Neural cell (in vitro differentiated cells): ENCODE measurements at regions not wholly inside any gene's neighbourhood (a gene's known extent, or its start where the extent isn't known, plus 50 kb on each side); places are given as distances from the start of the nearest gene placed in this dataset.

Experiments used
- H2AFZ ChIP-seq: fragments of 200-600, 300-800 bp; sonication (generic), shearing (Covaris generic); 2 replicates; pipeline ENCODE4 v1.6.0; 2014; ENCODE audit warnings: low read depth, mild to moderate bottlenecking, antibody characterized with exemption, low read length, moderate library complexity
- H3F3A ChIP-seq: fragments of 200-600 bp; shearing (Covaris generic); 2 replicates; pipeline ENCODE4 v1.6.1; 2016; ENCODE audit warnings: mild to moderate bottlenecking, moderate library complexity, mixed read lengths, antibody characterized with exemption, low read length; ENCODE audit not compliant: insufficient read depth, poor library complexity, severe bottlenecking
- H3K27ac ChIP-seq: fragments of 200-600, 300-800 bp; sonication (generic), shearing (Covaris generic); 2 replicates; pipeline ENCODE4 v1.5.1; 2014; ENCODE audit warnings: mild to moderate bottlenecking, low read length, moderate library complexity
- H3K27me3 ChIP-seq: fragments of 300-800, 200-600 bp; sonication (generic), shearing (Covaris generic); 2 replicates; pipeline ENCODE4 v1.6.0; 2014; ENCODE audit warnings: mild to moderate bottlenecking, low read depth, low read length, moderate library complexity; ENCODE audit not compliant: insufficient read depth
- H3K36me3 ChIP-seq: fragments of 300-800, 200-600 bp; sonication (generic), shearing (Covaris generic); 2 replicates; pipeline ENCODE4 v1.5.1; 2014; ENCODE audit warnings: mild to moderate bottlenecking, antibody characterized with exemption, low read length, moderate library complexity; ENCODE audit not compliant: insufficient read depth
- H3K4me2 ChIP-seq: fragments of 300-800, 200-600 bp; sonication (generic), shearing (Covaris generic); 2 replicates; pipeline ENCODE4 v1.6.0; 2014; ENCODE audit warnings: mild to moderate bottlenecking, low read length
- H3K4me3 ChIP-seq: fragments of 300-800, 200-600 bp; sonication (generic), shearing (Covaris generic); 2 replicates; pipeline ENCODE4 v1.5.1; 2014; ENCODE audit warnings: mild to moderate bottlenecking, low read length, moderate library complexity
- H3K79me2 ChIP-seq: fragments of 200-600 bp; shearing (Covaris generic); replicated peaks from 2 replicates; pipeline ENCODE4 v1.6.0; 2014; ENCODE audit warnings: mild to moderate bottlenecking, low read length, moderate library complexity; ENCODE audit not compliant: insufficient read depth
- H3K9ac ChIP-seq: fragments of 300-800, 200-600 bp; sonication (generic), shearing (Covaris generic); 2 replicates; pipeline ENCODE4 v1.6.1; 2016; ENCODE audit warnings: mild to moderate bottlenecking, low read length, mixed read lengths
- H3K9me2 ChIP-seq: fragments of 200-600 bp; shearing (Covaris generic); 2 replicates; pipeline ENCODE4 v1.6.1; 2016; ENCODE audit warnings: mild to moderate bottlenecking, low read length, mixed read lengths; ENCODE audit not compliant: insufficient read depth
- H3K9me3 ChIP-seq: fragments of 200-600, 300-800 bp; sonication (generic), shearing (Covaris generic); 2 replicates; pipeline ENCODE4 v1.6.1; 2016; ENCODE audit warnings: mild to moderate bottlenecking, mixed run types, low read length, moderate library complexity, mixed read lengths
- H4K20me1 ChIP-seq: fragments of 200-600 bp; shearing (Covaris generic); 2 replicates; pipeline ENCODE4 v1.6.1; 2016; ENCODE audit warnings: mild to moderate bottlenecking, mixed run types; ENCODE audit not compliant: insufficient read depth
- EP300 ChIP-seq: fragments of 450-650 bp; conservative IDR thresholded peaks from 2 replicates; pipeline ENCODE4 v1.6.1; 2014; ENCODE audit warnings: antibody characterized with exemption, mild to moderate bottlenecking, moderate library complexity; ENCODE audit not compliant: poor library complexity, severe bottlenecking
- EZH2 ChIP-seq: fragments of 200-600, 300-800 bp; shearing (Covaris generic), sonication (generic); IDR thresholded peaks from 2 replicates; pipeline ENCODE4 v1.6.1; 2014; ENCODE audit warnings: antibody characterized with exemption, low read length, borderline replicate concordance, mild to moderate bottlenecking; ENCODE audit not compliant: insufficient read depth, poor library complexity, severe bottlenecking
- MXI1 ChIP-seq: fragments of 450-650 bp; conservative IDR thresholded peaks from 2 replicates; pipeline ENCODE4 v1.6.1; 2014; ENCODE audit warnings: antibody characterized with exemption, mild to moderate bottlenecking; ENCODE audit not compliant: poor library complexity, severe bottlenecking
- POLR2AphosphoS5 ChIP-seq: IDR thresholded peaks from 2 replicates; pipeline ENCODE4 v1.6.1; 2012
- RAD21 ChIP-seq: fragments of 450-650 bp; conservative IDR thresholded peaks from 2 replicates; pipeline ENCODE4 v1.6.1; 2014; ENCODE audit warnings: antibody characterized with exemption, mild to moderate bottlenecking, moderate library complexity
- SMC3 ChIP-seq: fragments of 450-650 bp; conservative IDR thresholded peaks from 2 replicates; pipeline ENCODE4 v1.6.1; 2014; ENCODE audit warnings: antibody characterized with exemption, mild to moderate bottlenecking, moderate library complexity; ENCODE audit not compliant: poor library complexity
- TAF1 ChIP-seq: IDR thresholded peaks from 2 replicates; pipeline ENCODE4 v1.6.1; 2012; ENCODE audit warnings: low read depth
- TF ChIP-seq, protein P1 (sequence below): fragments of 450-650 bp; IDR thresholded peaks from 2 replicates; pipeline ENCODE4 v1.5.1; 2014; ENCODE audit warnings: antibody characterized with exemption, mild to moderate bottlenecking, moderate library complexity; ENCODE audit not compliant: poor library complexity, severe bottlenecking
- TF ChIP-seq, protein P2 (sequence below): IDR thresholded peaks from 2 replicates; pipeline ENCODE4 v1.6.1; 2012; ENCODE audit warnings: borderline replicate concordance

DNA sequence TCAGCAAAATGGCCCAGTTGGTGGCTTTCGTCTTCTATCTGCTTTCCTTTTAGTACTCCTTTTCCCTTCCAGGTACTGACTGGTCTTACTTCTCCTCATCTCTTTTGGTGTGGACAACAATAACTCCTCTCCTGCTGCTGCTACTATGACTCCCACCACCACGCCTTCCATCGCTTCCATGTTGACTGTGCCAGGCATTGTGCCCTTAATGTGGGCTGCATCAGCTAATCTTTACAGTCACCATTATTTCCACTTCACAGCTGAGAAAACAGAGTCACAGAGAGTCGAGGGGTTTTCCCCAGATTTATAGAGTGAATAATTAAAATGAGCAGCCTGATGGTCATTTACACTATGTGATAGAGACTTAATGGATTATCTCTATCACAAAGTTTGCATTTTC lies 184.9 kb upstream of the IL12B start:
- Histone ChIP-seq H3K27me3 (no peaks in the 10 kb centered on the region), H2AFZ (no peak overlapping the region), H3F3A (no peaks in the 10 kb centered on the region), H3K9me2 (no peaks in the 10 kb centered on the region), H3K9ac (no peak overlapping the region), H3K27ac (no peak overlapping the region), H4K20me1 (no peaks in the 10 kb centered on the region), H3K36me3 (no peaks in the 10 kb centered on the region), H3K9me3 (no peaks in the 10 kb centered on the region), H3K79me2 (no peaks in the 10 kb centered on the region), H3K4me2 (no peak overlapping the region), H3K4me3 (no peak overlapping the region)
- no peak for TF ChIP-seq TAF1
- TF ChIP-seq, protein P1, sequence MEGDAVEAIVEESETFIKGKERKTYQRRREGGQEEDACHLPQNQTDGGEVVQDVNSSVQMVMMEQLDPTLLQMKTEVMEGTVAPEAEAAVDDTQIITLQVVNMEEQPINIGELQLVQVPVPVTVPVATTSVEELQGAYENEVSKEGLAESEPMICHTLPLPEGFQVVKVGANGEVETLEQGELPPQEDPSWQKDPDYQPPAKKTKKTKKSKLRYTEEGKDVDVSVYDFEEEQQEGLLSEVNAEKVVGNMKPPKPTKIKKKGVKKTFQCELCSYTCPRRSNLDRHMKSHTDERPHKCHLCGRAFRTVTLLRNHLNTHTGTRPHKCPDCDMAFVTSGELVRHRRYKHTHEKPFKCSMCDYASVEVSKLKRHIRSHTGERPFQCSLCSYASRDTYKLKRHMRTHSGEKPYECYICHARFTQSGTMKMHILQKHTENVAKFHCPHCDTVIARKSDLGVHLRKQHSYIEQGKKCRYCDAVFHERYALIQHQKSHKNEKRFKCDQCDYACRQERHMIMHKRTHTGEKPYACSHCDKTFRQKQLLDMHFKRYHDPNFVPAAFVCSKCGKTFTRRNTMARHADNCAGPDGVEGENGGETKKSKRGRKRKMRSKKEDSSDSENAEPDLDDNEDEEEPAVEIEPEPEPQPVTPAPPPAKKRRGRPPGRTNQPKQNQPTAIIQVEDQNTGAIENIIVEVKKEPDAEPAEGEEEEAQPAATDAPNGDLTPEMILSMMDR: no peak
- no peak for TF ChIP-seq RAD21
- no peak for TF ChIP-seq MXI1
- TF ChIP-seq, protein P2, sequence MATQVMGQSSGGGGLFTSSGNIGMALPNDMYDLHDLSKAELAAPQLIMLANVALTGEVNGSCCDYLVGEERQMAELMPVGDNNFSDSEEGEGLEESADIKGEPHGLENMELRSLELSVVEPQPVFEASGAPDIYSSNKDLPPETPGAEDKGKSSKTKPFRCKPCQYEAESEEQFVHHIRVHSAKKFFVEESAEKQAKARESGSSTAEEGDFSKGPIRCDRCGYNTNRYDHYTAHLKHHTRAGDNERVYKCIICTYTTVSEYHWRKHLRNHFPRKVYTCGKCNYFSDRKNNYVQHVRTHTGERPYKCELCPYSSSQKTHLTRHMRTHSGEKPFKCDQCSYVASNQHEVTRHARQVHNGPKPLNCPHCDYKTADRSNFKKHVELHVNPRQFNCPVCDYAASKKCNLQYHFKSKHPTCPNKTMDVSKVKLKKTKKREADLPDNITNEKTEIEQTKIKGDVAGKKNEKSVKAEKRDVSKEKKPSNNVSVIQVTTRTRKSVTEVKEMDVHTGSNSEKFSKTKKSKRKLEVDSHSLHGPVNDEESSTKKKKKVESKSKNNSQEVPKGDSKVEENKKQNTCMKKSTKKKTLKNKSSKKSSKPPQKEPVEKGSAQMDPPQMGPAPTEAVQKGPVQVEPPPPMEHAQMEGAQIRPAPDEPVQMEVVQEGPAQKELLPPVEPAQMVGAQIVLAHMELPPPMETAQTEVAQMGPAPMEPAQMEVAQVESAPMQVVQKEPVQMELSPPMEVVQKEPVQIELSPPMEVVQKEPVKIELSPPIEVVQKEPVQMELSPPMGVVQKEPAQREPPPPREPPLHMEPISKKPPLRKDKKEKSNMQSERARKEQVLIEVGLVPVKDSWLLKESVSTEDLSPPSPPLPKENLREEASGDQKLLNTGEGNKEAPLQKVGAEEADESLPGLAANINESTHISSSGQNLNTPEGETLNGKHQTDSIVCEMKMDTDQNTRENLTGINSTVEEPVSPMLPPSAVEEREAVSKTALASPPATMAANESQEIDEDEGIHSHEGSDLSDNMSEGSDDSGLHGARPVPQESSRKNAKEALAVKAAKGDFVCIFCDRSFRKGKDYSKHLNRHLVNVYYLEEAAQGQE: no peak

DNA sequence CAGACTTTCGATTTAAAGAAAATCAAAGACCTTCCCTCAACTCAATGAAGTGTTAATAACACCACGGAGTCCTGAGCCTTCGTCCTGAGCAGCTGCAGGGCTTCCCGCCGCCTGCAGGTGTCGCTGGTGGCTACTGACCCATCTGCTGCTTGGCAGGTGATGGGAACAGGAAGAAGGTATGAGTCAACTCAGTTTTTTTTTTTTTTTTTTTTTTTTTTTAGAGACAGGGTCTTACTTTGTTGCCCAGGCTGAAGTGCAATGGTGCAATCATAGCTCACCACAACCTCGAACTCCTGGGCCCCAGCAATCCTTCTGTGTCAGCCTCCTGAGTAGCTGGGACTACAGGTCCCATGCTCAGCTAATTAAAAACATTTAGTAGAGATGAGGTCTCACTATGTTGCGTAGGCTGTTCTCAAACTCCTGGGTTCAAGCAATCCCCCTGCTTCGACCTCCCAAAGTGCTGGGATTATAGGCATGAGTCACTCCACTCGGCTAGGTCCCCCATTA lies 185.7 kb upstream of the IL12B start:
- Histone ChIP-seq H3K4me3 (no peak overlapping the region), H3K27ac (no peak overlapping the region), H4K20me1 (no peaks in the 10 kb centered on the region), H3F3A (no peaks in the 10 kb centered on the region), H2AFZ (no peak overlapping the region), H3K9me2 (no peaks in the 10 kb centered on the region), H3K27me3 (no peaks in the 10 kb centered on the region), H3K9me3 (no peaks in the 10 kb centered on the region), H3K4me2 (no peak overlapping the region), H3K79me2 (no peaks in the 10 kb centered on the region), H3K9ac (no peak overlapping the region), H3K36me3 (no peaks in the 10 kb centered on the region)
- TF ChIP-seq SMC3: peak; percentile 47
- no peak for TF ChIP-seq MXI1
- TF ChIP-seq EP300: no peak
- TF ChIP-seq TAF1: no peak
- TF ChIP-seq EZH2: no peak
- TF ChIP-seq, protein P1: peak; percentile 54
- TF ChIP-seq RAD21: peak; percentile 54
- no peak for TF ChIP-seq POLR2AphosphoS5
- TF ChIP-seq, protein P2: no peak
